Stimulated activated naive CD8-positive, alpha-beta T cell treated with anti-CD3 and anti-CD28 coated beads, Interleukin-15, Interleukin-2, amounts not matched to agents 100 ng/mL and 50 ng/mL, for 24 hours (primary cell): ENCODE measurements at regions not wholly inside any gene's neighbourhood (a gene's known extent, or its start where the extent isn't known, plus 50 kb on each side); places are given as distances from the start of the nearest gene placed in this dataset.

Experiments
- H3K27ac Mint-ChIP-seq: one replicate; pipeline ENCODE4 v1.8.0; 2021; ENCODE audit warnings: mild to moderate bottlenecking, mixed read lengths
- H3K27me3 Mint-ChIP-seq: one replicate; pipeline ENCODE4 v1.8.0; 2021; ENCODE audit warnings: mixed read lengths
- H3K36me3 Mint-ChIP-seq: one replicate; pipeline ENCODE4 v1.8.0; 2021; ENCODE audit warnings: low read depth, mixed read lengths
- H3K4me1 Mint-ChIP-seq: one replicate; pipeline ENCODE4 v1.8.0; 2021; ENCODE audit warnings: low read depth, mixed read lengths
- H3K4me3 Mint-ChIP-seq: one replicate; pipeline ENCODE4 v1.8.0; 2021; ENCODE audit warnings: mild to moderate bottlenecking, mixed read lengths
- H3K9me3 Mint-ChIP-seq: one replicate; pipeline ENCODE4 v1.8.0; 2021; ENCODE audit warnings: mixed read lengths

- no peaks in the 10 kb centered on the region for H3K4me1 Mint-ChIP-seq
- no peaks in the 10 kb centered on the region for H3K36me3 Mint-ChIP-seq
- no peak overlapping the region for H3K4me3 Mint-ChIP-seq
- H3K27me3 Mint-ChIP-seq, result peaks cover 9% of the 10 kb centered on the region
- H3K27ac Mint-ChIP-seq, result no peak overlapping the region
- no peaks in the 10 kb centered on the region for H3K9me3 Mint-ChIP-seq
These were observed 105.7 kb upstream of the SEC61G start for GRCh38 chr7:54864663-54865062.

- Mint-ChIP-seq H3K4me1 (no peaks in the 10 kb centered on the region), H3K4me3 (no peak overlapping the region), H3K36me3 (no peaks in the 10 kb centered on the region), H3K9me3 (no peaks in the 10 kb centered on the region), H3K27ac (no peak overlapping the region), H3K27me3 (peaks cover 14% of the 10 kb centered on the region)
These were observed 110.5 kb upstream of the SEC61G start for GRCh38 chr7:54869523-54869922.

GRCh38 chr7:54874804-54875203 lies 115.8 kb upstream of the SEC61G start:
- H3K4me1 Mint-ChIP-seq, result no peaks in the 10 kb centered on the region
- no peak overlapping the region for H3K4me3 Mint-ChIP-seq
- H3K27ac Mint-ChIP-seq, result no peak overlapping the region
- no peaks in the 10 kb centered on the region for H3K36me3 Mint-ChIP-seq
- peaks cover 13% of the 10 kb centered on the region for H3K27me3 Mint-ChIP-seq
- H3K9me3 Mint-ChIP-seq, result no peaks in the 10 kb centered on the region

- H3K27ac Mint-ChIP-seq, result no peak overlapping the region
- H3K4me3 Mint-ChIP-seq, result no peak overlapping the region
- H3K9me3 Mint-ChIP-seq, result no peaks in the 10 kb centered on the region
- H3K27me3 Mint-ChIP-seq, result peaks cover 10% of the 10 kb centered on the region
- no peaks in the 10 kb centered on the region for H3K36me3 Mint-ChIP-seq
- no peaks in the 10 kb centered on the region for H3K4me1 Mint-ChIP-seq
These were observed 118.7 kb upstream of the SEC61G start for GRCh38 chr7:54877683-54878082.

GRCh38 chr7:54878339-54878738 lies 119.3 kb upstream of the SEC61G start:
- Mint-ChIP-seq H3K27ac (no peak overlapping the region), H3K9me3 (no peaks in the 10 kb centered on the region)

GRCh38 chr7:54879776-54880175 lies 120.8 kb upstream of the SEC61G start:
- Mint-ChIP-seq H3K36me3 (no peaks in the 10 kb centered on the region), H3K9me3 (no peaks in the 10 kb centered on the region), H3K4me1 (no peaks in the 10 kb centered on the region)

More at GRCh38 chr7:54878339-54878738, 119.3 kb upstream of the SEC61G start:
- no peak overlapping the region for H3K4me3 Mint-ChIP-seq
- H3K27me3 Mint-ChIP-seq, result peaks cover 5% of the 10 kb centered on the region
- no peaks in the 10 kb centered on the region for H3K36me3 Mint-ChIP-seq
- H3K4me1 Mint-ChIP-seq, result no peaks in the 10 kb centered on the region

GRCh38 chr7:54880326-54880989 lies 121.4 kb upstream of the SEC61G start:
- no peaks in the 10 kb centered on the region for H3K4me1 Mint-ChIP-seq

More at GRCh38 chr7:54879776-54880175, 120.8 kb upstream of the SEC61G start:
- Mint-ChIP-seq H3K27me3 (peaks cover 4% of the 10 kb centered on the region), H3K4me3 (no peak overlapping the region), H3K27ac (no peak overlapping the region)

GRCh38 chr7:54881816-54882520 lies 123.0 kb upstream of the SEC61G start:
- Mint-ChIP-seq H3K36me3 (no peaks in the 10 kb centered on the region), H3K4me1 (no peaks in the 10 kb centered on the region), H3K9me3 (no peaks in the 10 kb centered on the region), H3K27me3 (peaks cover 4% of the 10 kb centered on the region), H3K27ac (no peak overlapping the region), H3K4me3 (no peak overlapping the region)

More at GRCh38 chr7:54880326-54880989, 121.4 kb upstream of the SEC61G start:
- Mint-ChIP-seq H3K9me3 (no peaks in the 10 kb centered on the region), H3K27me3 (peaks cover 4% of the 10 kb centered on the region), H3K36me3 (no peaks in the 10 kb centered on the region), H3K27ac (no peak overlapping the region), H3K4me3 (no peak overlapping the region)

- Mint-ChIP-seq H3K36me3 (no peaks in the 10 kb centered on the region), H3K27ac (no peak overlapping the region), H3K4me3 (no peak overlapping the region), H3K9me3 (no peaks in the 10 kb centered on the region), H3K4me1 (no peaks in the 10 kb centered on the region), H3K27me3 (peaks cover 4% of the 10 kb centered on the region)
These were observed 123.7 kb upstream of the SEC61G start for GRCh38 chr7:54882694-54883093.

GRCh38 chr7:54883576-54883975 lies 124.6 kb upstream of the SEC61G start:
- Mint-ChIP-seq H3K27me3 (peaks cover 6% of the 10 kb centered on the region), H3K36me3 (no peaks in the 10 kb centered on the region), H3K4me3 (no peak overlapping the region), H3K9me3 (no peaks in the 10 kb centered on the region), H3K4me1 (no peaks in the 10 kb centered on the region), H3K27ac (no peak overlapping the region)

- peaks cover 14% of the 10 kb centered on the region for H3K27me3 Mint-ChIP-seq
These were observed 126.3 kb upstream of the SEC61G start for GRCh38 chr7:54885285-54885684.

GRCh38 chr7:54888067-54888733 lies 129.2 kb upstream of the SEC61G start:
- no peaks in the 10 kb centered on the region for H3K36me3 Mint-ChIP-seq
- peaks cover 14% of the 10 kb centered on the region for H3K27me3 Mint-ChIP-seq
- no peaks in the 10 kb centered on the region for H3K9me3 Mint-ChIP-seq
- no peaks in the 10 kb centered on the region for H3K4me1 Mint-ChIP-seq
- H3K27ac Mint-ChIP-seq, result no peak overlapping the region
- H3K4me3 Mint-ChIP-seq, result no peak overlapping the region

More at GRCh38 chr7:54885285-54885684, 126.3 kb upstream of the SEC61G start:
- H3K9me3 Mint-ChIP-seq, result no peaks in the 10 kb centered on the region
- no peaks in the 10 kb centered on the region for H3K4me1 Mint-ChIP-seq
- no peak overlapping the region for H3K27ac Mint-ChIP-seq
- no peaks in the 10 kb centered on the region for H3K36me3 Mint-ChIP-seq
- H3K4me3 Mint-ChIP-seq, result no peak overlapping the region

GRCh38 chr7:54888734-54889082 lies 129.7 kb upstream of the SEC61G start:
- Mint-ChIP-seq H3K4me3 (no peak overlapping the region), H3K9me3 (no peaks in the 10 kb centered on the region), H3K27ac (no peak overlapping the region), H3K27me3 (peaks cover 16% of the 10 kb centered on the region), H3K4me1 (no peaks in the 10 kb centered on the region), H3K36me3 (no peaks in the 10 kb centered on the region)

- no peaks in the 10 kb centered on the region for H3K36me3 Mint-ChIP-seq
- no peaks in the 10 kb centered on the region for H3K4me1 Mint-ChIP-seq
These were observed 120.9 kb upstream of the EGFR start for GRCh38 chr7:54897891-54898290.

GRCh38 chr7:54898659-54899340 lies 120.0 kb upstream of the EGFR start:
- H3K27ac Mint-ChIP-seq, result no peak overlapping the region
- H3K4me3 Mint-ChIP-seq, result no peak overlapping the region
- H3K9me3 Mint-ChIP-seq, result no peaks in the 10 kb centered on the region

More at GRCh38 chr7:54897891-54898290, 120.9 kb upstream of the EGFR start:
- Mint-ChIP-seq H3K27me3 (peaks cover 3% of the 10 kb centered on the region), H3K9me3 (no peaks in the 10 kb centered on the region), H3K27ac (no peak overlapping the region), H3K4me3 (no peak overlapping the region)

More at GRCh38 chr7:54898659-54899340, 120.0 kb upstream of the EGFR start:
- Mint-ChIP-seq H3K27me3 (peaks cover 1% of the 10 kb centered on the region), H3K4me1 (no peaks in the 10 kb centered on the region), H3K36me3 (no peaks in the 10 kb centered on the region)
